HuH-7.5 (cell line): ENCODE measurements at regions not wholly inside any gene's neighbourhood (a gene's known extent, or its start where the extent isn't known, plus 50 kb on each side); places are given as distances from the start of the nearest gene placed in this dataset.

ENCODE experiments used
- DNase-seq: peaks from one replicate; pipeline ENCODE4 v3.0.0; 2011; ENCODE audit warnings: low spot score

GRCh38 chr2:78024996-78025395 is 502.8 kb upstream of the LRRTM4 start:
- DNase-seq: no peak

GRCh38 chr2:78029392-78029995 is 507.3 kb upstream of the LRRTM4 start:
- DNase-seq: no peak

GRCh38 chr2:78034706-78035105 is 512.5 kb upstream of the LRRTM4 start:
- DNase-seq: no peak

GRCh38 chr2:78035804-78036203 is 513.6 kb upstream of the LRRTM4 start:
- no peak for DNase-seq

GRCh38 chr2:78051480-78051879 is 529.3 kb upstream of the LRRTM4 start:
- no peak for DNase-seq

- DNase-seq: no peak
These were observed 534.8 kb upstream of the LRRTM4 start for GRCh38 chr2:78056976-78057375.

- DNase-seq: no peak
These were observed 539.1 kb upstream of the LRRTM4 start for GRCh38 chr2:78061301-78061700.

- no peak for DNase-seq
These were observed 539.6 kb upstream of the LRRTM4 start for GRCh38 chr2:78061732-78062131.

- DNase-seq: no peak
These were observed 541.3 kb upstream of the LRRTM4 start for GRCh38 chr2:78063246-78064020.

GRCh38 chr2:78065366-78065765 is 543.2 kb upstream of the LRRTM4 start:
- DNase-seq: no peak

GRCh38 chr2:78068808-78069207 is 546.6 kb upstream of the LRRTM4 start:
- DNase-seq: no peak

GRCh38 chr2:78070693-78071092 is 548.5 kb upstream of the LRRTM4 start:
- DNase-seq: no peak

GRCh38 chr2:78077633-78078032 is 555.5 kb upstream of the LRRTM4 start:
- no peak for DNase-seq

- DNase-seq: no peak
These were observed 560.4 kb upstream of the LRRTM4 start for GRCh38 chr2:78082555-78082954.

- DNase-seq: no peak
These were observed 571.3 kb upstream of the LRRTM4 start for GRCh38 chr2:78093436-78093835.

GRCh38 chr2:78109272-78109671 is 587.1 kb upstream of the LRRTM4 start:
- DNase-seq: no peak

GRCh38 chr2:78115291-78115690 is 593.1 kb upstream of the LRRTM4 start:
- no peak for DNase-seq

- no peak for DNase-seq
These were observed 595.9 kb upstream of the LRRTM4 start for GRCh38 chr2:78118037-78118436.

GRCh38 chr2:78120275-78120674 is 598.1 kb upstream of the LRRTM4 start:
- no peak for DNase-seq

GRCh38 chr2:78125042-78125441 is 602.9 kb upstream of the LRRTM4 start:
- DNase-seq: no peak

GRCh38 chr2:78127424-78127823 is 605.2 kb upstream of the LRRTM4 start:
- no peak for DNase-seq

GRCh38 chr2:78132391-78133370 is 610.5 kb upstream of the LRRTM4 start:
- DNase-seq: no peak
